EL (cell line): ENCODE measurements at regions not wholly inside any gene's neighbourhood (a gene's known extent, or its start where the extent isn't known, plus 50 kb on each side); places are given as distances from the start of the nearest gene placed in this dataset.

Experiments
- DNase-seq: peaks from one replicate; pipeline ENCODE4 v3.0.0-alpha.2; 2016

DNA sequence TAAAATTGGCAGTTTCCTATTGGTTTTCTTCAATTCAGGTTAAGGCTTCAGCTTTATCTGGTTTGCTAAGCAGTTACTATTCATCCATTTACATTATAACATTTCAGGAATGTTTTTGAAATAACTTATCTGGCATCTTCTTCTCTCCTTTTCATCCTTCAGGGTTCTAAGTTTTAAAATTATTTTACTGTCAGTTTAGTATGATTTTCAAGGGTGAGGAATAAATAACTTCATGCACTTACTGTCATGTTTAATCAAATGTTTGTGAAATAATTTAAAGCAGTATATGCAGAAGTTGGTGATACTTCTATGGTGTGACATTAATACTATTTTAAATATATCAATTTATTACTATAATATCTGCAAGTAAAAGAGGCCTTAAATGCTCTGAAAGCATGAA lies 338.1 kb upstream of the MMS22L start:
- no peak for DNase-seq

DNA sequence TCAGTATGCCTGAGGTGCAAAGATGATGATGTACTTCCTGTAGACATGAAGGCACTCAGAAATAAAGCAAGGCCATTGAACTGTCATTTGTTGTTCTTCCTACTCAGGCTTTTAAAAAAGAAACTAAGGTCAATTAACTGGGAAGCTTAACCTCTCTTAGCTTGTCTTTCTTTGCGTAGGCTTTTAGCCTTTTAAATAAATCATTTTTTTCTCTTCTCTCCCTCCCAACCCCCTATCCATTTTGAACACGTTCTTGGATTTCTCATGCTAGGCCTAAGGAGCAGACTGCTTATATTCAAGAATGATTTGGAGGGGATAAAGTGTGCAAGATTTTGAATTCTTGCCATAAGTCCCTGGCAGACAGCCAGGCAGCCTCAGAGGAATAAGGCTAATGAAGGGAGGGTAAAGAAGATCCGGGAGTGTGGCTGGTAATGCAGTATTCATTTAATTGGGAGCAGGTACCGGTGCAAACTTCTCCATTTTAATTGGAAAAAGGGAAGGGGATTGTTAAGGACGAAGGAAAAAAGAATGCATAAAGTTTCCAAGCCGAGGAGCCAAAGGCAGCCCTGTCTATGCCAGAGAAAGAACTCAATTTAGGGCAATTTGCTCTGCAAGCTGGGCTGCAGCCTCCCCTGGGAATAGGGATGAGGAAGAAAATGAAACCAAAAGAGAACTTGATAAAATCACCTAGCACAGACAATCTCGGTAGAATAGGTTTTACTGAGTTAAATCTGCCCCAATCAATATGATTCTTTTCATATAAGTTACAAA lies 343.8 kb upstream of the MMS22L start:
- peak; percentile 11 for DNase-seq

- no peak for DNase-seq
Observed at GRCh38 chr6:97629180-97629579, 346.2 kb upstream of the MMS22L start.

GRCh38 chr6:97630604-97631003 lies 347.6 kb upstream of the MMS22L start:
- DNase-seq, result peak; percentile 6

GRCh38 chr6:97632341-97632740 lies 349.3 kb upstream of the MMS22L start:
- DNase-seq, result no peak

- DNase-seq, result no peak
Observed at GRCh38 chr6:97639702-97640101, 356.7 kb upstream of the MMS22L start.

DNA sequence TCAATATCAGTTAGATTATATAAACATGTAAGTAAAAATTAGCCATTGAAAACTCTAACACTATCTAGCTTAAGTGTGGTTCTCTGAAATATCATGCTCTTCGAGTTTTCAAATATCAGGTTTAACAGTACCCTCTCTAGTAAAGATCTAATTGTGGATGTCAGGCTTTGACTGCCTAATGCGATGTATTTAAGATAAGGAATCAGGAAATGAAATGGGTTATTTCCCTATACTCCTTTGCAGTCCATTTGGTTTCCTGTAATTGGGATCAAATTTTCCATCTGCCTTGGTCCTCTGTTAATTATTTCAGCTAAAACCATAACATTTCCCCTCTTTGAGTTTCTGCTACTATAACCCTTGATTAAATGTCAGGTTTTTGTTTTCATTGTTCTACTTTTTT lies 361.3 kb upstream of the MMS22L start:
- no peak for DNase-seq

DNA sequence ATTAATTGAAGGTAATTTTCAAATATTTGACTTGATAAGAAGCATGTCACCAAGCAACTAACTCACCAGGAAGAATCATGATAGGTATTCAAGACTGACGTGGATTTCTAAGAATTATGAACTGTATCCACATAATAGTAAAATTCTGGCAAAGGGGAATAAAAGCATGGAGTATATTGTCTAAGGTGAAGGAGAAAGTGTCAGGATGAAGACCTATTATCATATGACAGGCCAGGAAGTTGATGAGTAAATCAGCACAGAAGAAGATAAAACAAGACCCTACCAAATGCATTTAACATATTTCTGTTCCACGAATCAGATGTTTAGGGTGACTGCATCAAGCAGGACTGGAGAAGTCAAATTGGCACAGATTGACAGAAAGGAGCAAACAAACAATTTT lies 362.7 kb upstream of the MMS22L start:
- no peak for DNase-seq

DNA sequence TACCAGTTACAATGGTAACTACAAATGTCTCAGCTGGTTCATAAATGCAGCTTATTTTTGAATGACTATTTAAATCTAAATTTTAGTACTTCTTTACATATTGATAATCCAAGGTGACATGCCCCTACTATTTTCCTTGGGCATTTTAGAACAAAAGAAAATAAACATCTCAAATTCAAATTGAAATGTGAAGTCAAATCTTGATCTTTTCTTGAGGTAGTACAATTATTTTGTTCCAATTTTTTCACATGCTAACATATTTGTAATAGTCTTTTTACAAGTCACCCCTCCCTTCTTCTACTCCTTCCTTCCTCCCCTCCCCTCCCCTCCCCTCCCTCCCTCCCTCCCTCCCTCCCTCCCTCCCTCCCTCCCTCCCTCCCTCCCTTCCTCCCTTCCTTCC lies 370.1 kb upstream of the MMS22L start:
- DNase-seq, result no peak

DNA sequence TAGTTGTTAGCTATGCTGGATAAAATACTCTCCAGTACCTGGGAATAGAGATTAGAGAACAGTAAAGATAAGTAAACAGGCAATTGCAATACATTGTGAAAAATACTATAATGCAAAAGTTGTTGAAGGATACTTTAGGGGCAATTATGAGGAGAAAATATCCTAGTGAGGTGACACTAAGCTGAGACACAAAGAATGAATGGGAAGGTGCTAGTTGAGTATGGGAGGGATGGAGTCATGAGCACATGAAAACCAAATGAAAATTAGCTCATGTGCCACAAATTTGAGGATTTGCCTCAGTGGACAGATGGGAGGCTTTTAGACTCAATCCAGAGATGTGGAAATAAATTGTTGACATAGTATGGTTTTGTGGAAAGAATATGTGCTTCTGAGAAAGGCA lies 370.5 kb upstream of the MMS22L start:
- DNase-seq, result no peak

DNA sequence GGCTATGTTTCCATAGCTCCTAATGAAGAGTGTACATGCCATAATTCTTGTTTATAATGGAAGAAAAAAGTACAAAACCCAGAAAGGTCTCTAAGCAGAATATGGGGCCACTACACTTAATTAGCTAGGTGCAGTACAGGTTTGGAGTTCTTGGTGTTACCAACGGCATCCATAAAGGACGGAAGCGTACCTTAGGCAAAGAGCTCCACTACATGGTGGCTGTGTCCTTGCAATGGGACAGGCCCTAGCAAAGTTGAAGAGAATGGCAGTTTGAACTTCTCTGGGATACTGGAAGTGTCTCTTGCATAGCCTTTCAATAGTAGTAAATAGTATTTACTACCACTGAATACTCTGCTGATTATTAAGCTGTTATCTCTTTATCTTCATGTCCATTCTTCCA lies 371.7 kb upstream of the MMS22L start:
- DNase-seq, result no peak

- DNase-seq, result no peak
Observed at GRCh38 chr6:97656236-97656635, 373.2 kb upstream of the MMS22L start.

- no peak for DNase-seq
Observed at GRCh38 chr6:97656706-97657350, 373.8 kb upstream of the MMS22L start.

DNA sequence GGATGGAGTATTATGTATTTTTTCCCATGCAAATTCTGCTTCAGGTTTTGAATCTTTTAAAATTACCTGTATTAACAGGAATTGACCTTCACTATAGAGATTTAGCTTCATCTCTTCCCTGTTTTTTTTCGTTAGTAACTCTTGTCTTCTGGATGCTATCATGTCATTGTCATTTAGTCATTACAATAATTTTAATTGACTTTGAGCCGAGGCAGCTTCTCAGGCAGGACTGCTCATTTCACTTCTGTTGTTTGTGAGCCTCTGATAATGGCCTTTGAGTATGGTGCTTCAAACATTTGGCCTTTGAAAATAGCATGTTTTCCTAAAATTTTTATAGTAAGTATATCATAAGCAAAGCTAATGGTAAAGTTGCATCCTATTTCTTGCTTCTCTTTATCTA lies 375.1 kb upstream of the MMS22L start:
- DNase-seq, result no peak

- no peak for DNase-seq
Observed at GRCh38 chr6:97663252-97663651, 380.2 kb upstream of the MMS22L start.

DNA sequence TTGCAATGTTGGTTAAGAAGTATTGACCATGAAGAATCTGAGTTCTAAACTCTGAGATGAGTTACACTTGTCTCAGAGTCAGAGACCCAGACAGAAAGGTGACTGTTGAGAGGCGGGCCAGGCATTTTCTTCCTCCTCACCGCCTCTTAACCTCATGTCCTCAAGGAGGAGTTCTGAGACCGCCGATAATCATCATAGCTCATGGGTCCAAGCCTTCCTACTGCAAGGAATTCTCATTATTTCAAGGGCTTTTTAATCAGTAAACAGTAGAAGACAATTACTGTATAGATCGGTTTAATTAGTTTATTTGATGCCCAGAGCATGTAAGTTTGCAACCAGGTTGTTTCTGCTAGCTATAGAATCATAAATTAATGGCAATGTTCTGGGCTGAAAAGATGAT lies 382.4 kb upstream of the MMS22L start:
- DNase-seq, result no peak

- DNase-seq, result no peak
Observed at GRCh38 chr6:97666889-97667288, 383.9 kb upstream of the MMS22L start.

DNA sequence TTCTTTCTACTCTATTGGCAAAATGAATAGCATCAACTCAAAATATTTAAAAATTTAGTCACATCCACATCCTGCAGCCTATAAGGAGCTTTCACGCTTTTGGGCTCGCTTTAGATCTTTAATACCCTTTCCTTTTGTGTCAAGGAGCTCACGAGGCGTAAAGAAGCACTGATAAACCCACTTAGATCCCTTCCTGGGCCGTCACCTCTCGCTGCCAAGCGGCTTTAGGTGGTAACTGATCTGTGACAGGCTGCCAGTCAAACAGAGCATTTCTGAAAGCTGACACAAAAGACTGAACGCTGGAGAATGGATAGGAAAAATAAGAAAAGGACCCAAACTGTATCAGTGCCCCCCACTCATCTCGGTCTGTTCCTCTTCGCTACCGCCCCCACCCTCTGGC lies 385.7 kb upstream of the MMS22L start:
- no peak for DNase-seq

DNA sequence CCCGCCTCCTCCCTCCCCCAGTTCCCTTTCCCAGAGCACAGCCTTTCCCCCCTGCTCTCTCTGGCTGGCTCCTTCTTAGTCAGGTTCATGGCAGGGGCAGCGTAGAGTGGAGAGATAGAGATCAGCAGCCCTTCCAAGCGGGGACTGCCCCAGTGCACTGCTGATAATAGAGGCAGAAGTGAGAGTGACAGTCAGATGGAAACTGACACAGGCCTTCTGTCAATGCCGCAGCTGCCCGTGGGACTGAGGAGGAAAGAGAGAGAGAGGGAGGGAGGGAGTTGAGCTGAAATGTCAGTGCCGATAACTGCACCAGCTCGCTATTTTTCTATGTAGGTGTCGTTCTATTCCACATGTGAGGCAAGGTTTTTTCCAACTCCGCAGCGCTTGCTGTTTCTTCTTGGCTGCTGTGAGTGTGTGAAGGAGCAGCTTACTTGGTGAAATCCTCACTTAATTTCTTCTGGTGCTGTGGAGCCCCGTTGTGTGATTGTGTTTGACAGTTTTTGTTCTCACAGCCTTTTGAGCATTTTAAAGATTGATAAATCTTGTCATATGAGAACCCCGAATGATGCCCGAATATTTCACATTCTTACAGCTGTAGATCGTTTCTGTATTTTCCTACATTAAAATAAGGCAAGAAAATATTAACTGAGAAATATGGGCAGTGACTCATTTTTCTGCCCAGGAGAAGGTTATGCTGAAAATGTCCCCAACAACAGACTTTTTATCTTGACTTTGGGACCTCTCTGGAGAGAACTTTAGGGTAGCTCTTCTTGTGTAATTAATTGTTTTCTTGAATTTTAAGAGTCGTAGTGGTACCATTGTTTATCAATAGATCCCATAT lies 386.4 kb upstream of the MMS22L start:
- peak; percentile 3 for DNase-seq

DNA sequence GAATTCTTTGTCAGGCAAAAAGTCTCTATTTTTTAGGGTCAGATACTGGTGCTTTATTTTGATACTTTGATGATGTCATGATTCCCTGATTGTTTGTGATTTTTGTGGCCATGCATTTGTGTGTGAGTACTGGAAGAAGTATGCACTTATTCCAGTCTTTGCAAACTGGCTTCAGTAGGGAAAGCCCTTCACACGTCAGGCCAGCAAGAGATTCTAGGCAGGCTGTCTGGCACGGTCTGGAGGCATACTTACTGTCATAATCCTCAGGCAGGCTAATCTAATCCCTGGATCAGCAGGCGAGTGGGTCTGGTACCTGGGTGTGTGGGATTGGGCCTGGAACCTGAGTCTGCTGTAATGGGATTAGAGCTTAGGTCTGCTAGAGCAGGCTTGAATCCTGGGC lies 391.8 kb upstream of the MMS22L start:
- peak; percentile 32 for DNase-seq

DNA sequence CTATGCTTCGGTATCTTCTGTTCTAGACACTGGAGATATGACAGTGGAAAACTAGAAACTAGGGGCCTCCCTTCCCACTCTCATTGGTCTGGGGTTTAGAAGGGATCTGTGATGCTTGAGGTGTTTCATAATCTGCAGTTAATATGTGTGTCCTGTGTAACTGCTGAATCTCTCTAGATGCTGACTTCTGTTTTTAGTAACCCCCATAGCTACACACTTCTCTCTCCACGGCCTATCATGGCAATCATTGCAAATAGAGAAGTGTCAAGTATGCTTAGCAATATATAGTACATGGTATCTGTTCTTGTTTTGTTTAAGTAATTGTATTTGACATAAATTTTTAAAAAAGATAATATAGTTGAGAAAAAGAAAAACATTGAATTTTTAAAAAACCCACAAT lies 394.6 kb upstream of the MMS22L start:
- no peak for DNase-seq

DNA sequence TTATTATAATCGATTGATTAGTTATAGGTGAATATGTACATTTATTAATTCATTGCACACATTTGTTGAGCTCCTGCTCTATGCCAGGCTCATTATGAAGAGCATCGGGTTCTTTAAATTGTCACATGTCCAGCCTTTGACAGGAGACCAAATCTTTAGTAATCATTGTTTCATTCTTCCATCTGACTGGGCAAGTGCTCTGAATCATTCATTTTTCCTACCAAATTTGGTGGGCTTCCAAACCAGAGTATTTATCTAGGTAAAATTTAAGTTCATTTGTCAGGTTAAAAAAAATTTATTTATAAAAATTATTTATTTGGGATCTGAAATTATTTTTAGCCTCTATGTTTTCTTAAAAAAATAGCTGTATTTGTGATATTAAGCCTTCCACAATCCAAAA lies 404.9 kb upstream of the MMS22L start:
- no peak for DNase-seq

- no peak for DNase-seq
Observed at GRCh38 chr6:97689078-97689754, 406.2 kb upstream of the MMS22L start.
